H9 (cell line): ENCODE measurements at regions not wholly inside any gene's neighbourhood (a gene's known extent, or its start where the extent isn't known, plus 50 kb on each side); places are given as distances from the start of the nearest gene placed in this dataset.

Source experiments
- DNase-seq: peaks from one replicate; pipeline ENCODE4 v3.0.0-alpha.2; 2017
- H2AFZ ChIP-seq: one replicate; pipeline ENCODE4 v1.6.1; 2013; ENCODE audit warnings: mild to moderate bottlenecking, low read length, control low read depth, moderate library complexity
- H2AK5ac ChIP-seq: 2 replicates; pipeline ENCODE4 v1.6.1; 2013; ENCODE audit warnings: low read length, control low read depth, mixed read lengths; ENCODE audit not compliant: insufficient read length
- H2BK120ac ChIP-seq: one replicate; pipeline ENCODE4 v1.6.1; 2013; ENCODE audit warnings: low read depth, mild to moderate bottlenecking, low read length, control low read depth, inconsistent platforms; ENCODE audit not compliant: poor library complexity, severe bottlenecking
- H2BK12ac ChIP-seq: 2 replicates; pipeline ENCODE4 v1.6.1; 2013; ENCODE audit warnings: low read length, control low read depth, mixed read lengths, low read depth; ENCODE audit not compliant: insufficient read length
- H2BK15ac ChIP-seq: 2 replicates; pipeline ENCODE4 v1.6.1; 2013; ENCODE audit warnings: low read depth, low read length, control low read depth
- H2BK20ac ChIP-seq: one replicate; pipeline ENCODE4 v1.6.1; 2013; ENCODE audit warnings: low read depth, mild to moderate bottlenecking, low read length, control low read depth, inconsistent platforms; ENCODE audit not compliant: poor library complexity, severe bottlenecking
- H2BK5ac ChIP-seq: 2 replicates; pipeline ENCODE4 v1.6.1; 2013; ENCODE audit warnings: low read length, control low read depth, mixed read lengths; ENCODE audit not compliant: insufficient read length
- H3K14ac ChIP-seq: 2 replicates; pipeline ENCODE4 v1.6.1; 2013; ENCODE audit warnings: low read length, control low read depth; ENCODE audit not compliant: insufficient read depth
- H3K18ac ChIP-seq: 2 replicates; pipeline ENCODE4 v1.6.1; 2013; ENCODE audit warnings: low read depth, mild to moderate bottlenecking, mixed read lengths, low read length, control low read depth; ENCODE audit not compliant: insufficient read length
- H3K23ac ChIP-seq: 2 replicates; pipeline ENCODE4 v1.6.1; 2013; ENCODE audit warnings: low read length, control low read depth, mixed read lengths, low read depth; ENCODE audit not compliant: insufficient read length
- H3K23me2 ChIP-seq: 2 replicates; pipeline ENCODE4 v1.6.1; 2013; ENCODE audit warnings: low read depth, mild to moderate bottlenecking, mixed read lengths, low read length, control low read depth; ENCODE audit not compliant: insufficient read length, poor library complexity, severe bottlenecking
- H3K27ac ChIP-seq: 2 replicates; pipeline ENCODE4 v1.5.1; 2013; ENCODE audit warnings: low read length, control low read depth, mixed read lengths, low read depth; ENCODE audit not compliant: insufficient read length
- H3K27me3 ChIP-seq: 2 replicates; pipeline ENCODE4 v1.6.1; 2013; ENCODE audit warnings: low read length, control low read depth, inconsistent platforms; ENCODE audit not compliant: insufficient read depth
- H3K4ac ChIP-seq: 2 replicates; pipeline ENCODE4 v1.6.1; 2013; ENCODE audit warnings: low read depth, mild to moderate bottlenecking, control low read depth, inconsistent platforms, low read length, moderate library complexity
- H3K4me1 ChIP-seq: 2 replicates; pipeline ENCODE4 v1.6.1; 2013; ENCODE audit warnings: low read length, control low read depth, inconsistent platforms; ENCODE audit not compliant: insufficient read depth
- H3K4me2 ChIP-seq: 2 replicates; pipeline ENCODE4 v1.6.1; 2013; ENCODE audit warnings: low read length, control low read depth, mixed read lengths; ENCODE audit not compliant: insufficient read length, insufficient read depth
- H3K56ac ChIP-seq: 2 replicates; pipeline ENCODE4 v1.6.1; 2013; ENCODE audit warnings: low read depth, mild to moderate bottlenecking, mixed read lengths, low read length, control low read depth; ENCODE audit not compliant: insufficient read length
- H3K79me1 ChIP-seq: 2 replicates; pipeline ENCODE4 v1.6.1; 2013; ENCODE audit warnings: low read depth, mild to moderate bottlenecking, moderate library complexity, low read length, control low read depth, inconsistent platforms; ENCODE audit not compliant: insufficient read depth, poor library complexity, severe bottlenecking
- H3K79me2 ChIP-seq: 2 replicates; pipeline ENCODE4 v1.6.1; 2013; ENCODE audit warnings: low read length, control low read depth, inconsistent platforms; ENCODE audit not compliant: insufficient read depth
- H3K9ac ChIP-seq: 2 replicates; pipeline ENCODE4 v1.6.1; 2013; ENCODE audit warnings: low read length, control low read depth, mixed read lengths; ENCODE audit not compliant: insufficient read length; ENCODE audit errors: extremely low read depth
- H3K9me3 ChIP-seq: one replicate; pipeline ENCODE4 v1.6.1; 2013; ENCODE audit warnings: low read depth, low read length, inconsistent platforms; ENCODE audit not compliant: control insufficient read depth
- H3T11ph ChIP-seq: one replicate; pipeline ENCODE4 v1.6.1; 2013; ENCODE audit warnings: mild to moderate bottlenecking, low read length, control low read depth, inconsistent platforms
- H4K20me1 ChIP-seq: one replicate; pipeline ENCODE4 v1.6.1; 2013; ENCODE audit not compliant: control insufficient read depth, insufficient read length, insufficient read depth
- H4K5ac ChIP-seq: 2 replicates; pipeline ENCODE4 v1.6.1; 2013; ENCODE audit warnings: low read depth, mild to moderate bottlenecking, mixed read lengths, low read length, control low read depth; ENCODE audit not compliant: insufficient read length
- H4K8ac ChIP-seq: replicated peaks from 2 replicates; pipeline ENCODE4 v1.6.1; 2013; ENCODE audit warnings: low read length, control low read depth, mixed read lengths, low read depth; ENCODE audit not compliant: insufficient read length
- H4K91ac ChIP-seq: 2 replicates; pipeline ENCODE4 v1.6.1; 2013; ENCODE audit warnings: low read depth, mild to moderate bottlenecking, moderate library complexity, mixed read lengths, low read length, control low read depth; ENCODE audit not compliant: insufficient read length
- H3K27ac Mint-ChIP-seq, 3 experiments: 2 replicates in 2 of 3; 3 replicates in 1 of 3; pipeline ENCODE4 v1.8.0; 2020 to 2021; ENCODE audit warnings: mixed read lengths in 3 of 3, mild to moderate bottlenecking in 1 of 3, moderate library complexity in 1 of 3
- H3K27me3 Mint-ChIP-seq: 2 replicates; pipeline ENCODE4 v1.8.0; 2021; ENCODE audit warnings: low read depth, mild to moderate bottlenecking, moderate library complexity, mixed read lengths
- H3K36me3 Mint-ChIP-seq, 3 experiments: 2 replicates in 2 of 3; 3 replicates in 1 of 3; pipeline ENCODE4 v1.8.0; 2020 to 2021; ENCODE audit warnings: low read depth in 3 of 3, mixed read lengths in 3 of 3; ENCODE audit not compliant: insufficient read depth in 1 of 3
- H3K4me1 Mint-ChIP-seq, 2 experiments: 2 replicates each; pipeline ENCODE4 v1.8.0; 2020; ENCODE audit warnings: mixed read lengths in 2 of 2
- H3K4me3 Mint-ChIP-seq, 2 experiments: 2 replicates in 1 of 2; 3 replicates in 1 of 2; pipeline ENCODE4 v1.8.0; 2020 to 2021; ENCODE audit warnings: mild to moderate bottlenecking in 2 of 2, mixed read lengths in 2 of 2, moderate library complexity in 1 of 2
- H3K9me3 Mint-ChIP-seq, 2 experiments: 2 replicates in 1 of 2; 3 replicates in 1 of 2; pipeline ENCODE4 v1.8.0; 2020; ENCODE audit warnings: mild to moderate bottlenecking in 2 of 2, mixed read lengths in 2 of 2, moderate library complexity in 1 of 2
- CTCF ChIP-seq: fragments of 200-600 bp; sonication (generic); conservative IDR thresholded peaks from 3 replicates; pipeline ENCODE4 v1.8.0; 2021; ENCODE audit warnings: antibody characterized with exemption, mild to moderate bottlenecking
- WGBS: extraction: QIAGEN DNeasy Blood & Tissue Kit; methylation state at CpG from one replicate; pipeline ENCODE4 v1.1.7; 2013; ENCODE audit warnings: missing lambda C conversion rate, low lambda C conversion rate, mixed read lengths; ENCODE audit not compliant: insufficient read length; ENCODE audit errors: extremely low coverage; 5-methylcytosine and 5-hydroxymethylcytosine counted together

- Mint-ChIP-seq H3K4me3 (no peak overlapping the region), H3K4me1 (peaks cover 13 to 20% of the 10 kb centered on the region in 2 experiments)
- no CpG with 5 or more reads among the region's 9 CpGs for WGBS
Measured at GRCh38 chr2:22855761-22856184, 529.2 kb upstream of the KLHL29 start.

More at GRCh38 chr2:22855761-22856184, 529.2 kb upstream of the KLHL29 start:
- no peaks in the 10 kb centered on the region for H3K79me2 ChIP-seq
- H3K23me2 ChIP-seq: no peaks in the 10 kb centered on the region
- no peak overlapping the region for H3T11ph ChIP-seq
- no peak overlapping the region for H2BK20ac ChIP-seq
- H3K27me3 Mint-ChIP-seq: no peaks in the 10 kb centered on the region
- H2AK5ac ChIP-seq: no peak overlapping the region
- H3K4me2 ChIP-seq: no peak overlapping the region
- no peak overlapping the region for H2AFZ ChIP-seq
- H4K91ac ChIP-seq: no peak overlapping the region
- H3K4ac ChIP-seq: no peak overlapping the region
- H3K9me3 ChIP-seq: no peaks in the 10 kb centered on the region
- no peak overlapping the region for H2BK5ac ChIP-seq
- H2BK12ac ChIP-seq: no peak overlapping the region
- H4K5ac ChIP-seq: no peak overlapping the region
- no peak overlapping the region for H2BK15ac ChIP-seq
- no peak overlapping the region for H3K23ac ChIP-seq
- no peak overlapping the region for H2BK120ac ChIP-seq
- no peaks in the 10 kb centered on the region for H4K20me1 ChIP-seq
- no peak for DNase-seq
- no peaks in the 10 kb centered on the region for H3K27me3 ChIP-seq
- peaks cover 4% of the 10 kb centered on the region; the same call in 1 of the 2 replicates for H3K4me1 ChIP-seq
- H3K56ac ChIP-seq: no peak overlapping the region
- no peaks in the 10 kb centered on the region for H3K79me1 ChIP-seq
- H3K27ac ChIP-seq: no peak overlapping the region
- H3K27ac Mint-ChIP-seq: no peak overlapping the region
- TF ChIP-seq CTCF: no peak
- H3K18ac ChIP-seq: no peak overlapping the region
- peaks cover 15 to 19% of the 10 kb centered on the region in 2 experiments for H3K9me3 Mint-ChIP-seq
- no peak overlapping the region for H3K14ac ChIP-seq
- no peak overlapping the region for H4K8ac ChIP-seq
- H3K9ac ChIP-seq: no peak overlapping the region
- peaks cover 2 to 13% (median 12%) of the 10 kb centered on the region in 3 experiments for H3K36me3 Mint-ChIP-seq
